HepG2 (cell line): ENCODE measurements at regions not wholly inside any gene's neighbourhood (a gene's known extent, or its start where the extent isn't known, plus 50 kb on each side); places are given as distances from the start of the nearest gene placed in this dataset.

ENCODE experiments used
- ATAC-seq: fragments of 200-7000 bp; cut with Tn5 transposase; 3 replicates; pipeline ENCODE4 v1.9.1; 2020; ENCODE audit warnings: mild to moderate bottlenecking, moderate library complexity
- BruUV-seq: library from RNA; stranded (reverse); fragments of 400-500 nt; replicated peaks from 2 replicates; lab custom pipeline; 2021; lab: Mats Ljungman, UMichigan
- CTCF ChIA-PET: fragments of 300-600 bp; formaldehyde crosslinking; extraction: SDS; loops from one replicate; lab custom pipeline; 2021; ENCODE audit warnings: low total read pairs, inconsistent platforms, low intra/inter-chr PET ratio; lab: Yijun Ruan, JAX
- POLR2A ChIA-PET: fragments of 350-600 bp; sonication (Branson Sonifier 250); formaldehyde crosslinking; loops from one replicate; lab custom pipeline; 2020; ENCODE audit warnings: antibody characterized with exemption, inconsistent platforms; lab: Yijun Ruan, JAX
- DNase-seq: peaks from one replicate; pipeline ENCODE4 v3.0.0-alpha.2; 2015; ENCODE audit warnings: low spot score
- FAIRE-seq: peaks from 3 replicates; lab custom pipeline; 2011; peaks lifted over from hg19 to GRCh38; lab: Jason Lieb, UNC
- H2AFZ ChIP-seq: one replicate; pipeline ENCODE4 v1.6.1; 2011; ENCODE audit warnings: low read length, inconsistent platforms
- H3K27ac ChIP-seq: fragments of 300-600 bp; 3 replicates; pipeline ENCODE4 v1.8.0; 2011; ENCODE audit warnings: mixed run types, mild to moderate bottlenecking, mixed read lengths, low read length, inconsistent platforms; ENCODE audit not compliant: insufficient read depth; ENCODE audit errors: extremely low read length
- H3K27me3 ChIP-seq, 2 experiments: fragments of 200-600 bp in 1 of 2; 2 replicates in 1 of 2; 3 replicates in 1 of 2; pipeline versions ENCODE4 v1.6.0 to v1.8.0; 2011; ENCODE audit warnings: low read length in 2 of 2, mild to moderate bottlenecking in 2 of 2, moderate library complexity in 2 of 2, inconsistent platforms in 1 of 2; ENCODE audit not compliant: insufficient read depth in 2 of 2, control insufficient read depth in 1 of 2
- H3K36me3 ChIP-seq, 2 experiments: fragments of 200-600 bp in 1 of 2; replicated peaks in 1 of 2; 2 replicates in 1 of 2; 3 replicates in 1 of 2; pipeline versions ENCODE4 v1.5.1 to v1.8.0; 2011; ENCODE audit warnings: low read length in 2 of 2, inconsistent platforms in 1 of 2; ENCODE audit not compliant: insufficient read depth in 2 of 2, control insufficient read depth in 1 of 2
- H3K4me1 ChIP-seq: 2 replicates; pipeline ENCODE4 v1.5.1; 2012; ENCODE audit warnings: low read length, inconsistent platforms; ENCODE audit not compliant: insufficient read depth
- H3K4me2 ChIP-seq: 2 replicates; pipeline ENCODE4 v1.6.0; 2011; ENCODE audit warnings: low read depth, low read length, inconsistent platforms
- H3K4me3 ChIP-seq, 3 experiments: fragments of 200-600 bp in 1 of 3; sonication (generic), shearing (Covaris generic) in 1 of 3; replicated peaks in 1 of 3; 2 replicates each; pipeline ENCODE4 v1.5.1; 2011 to 2016; ENCODE audit warnings: low read length in 3 of 3, inconsistent platforms in 2 of 3, low read depth in 2 of 3, mild to moderate bottlenecking in 2 of 3, control low read depth in 1 of 3, mixed read lengths in 1 of 3; ENCODE audit not compliant: insufficient read depth in 1 of 3
- H3K79me2 ChIP-seq: one replicate; pipeline ENCODE4 v1.6.1; 2011; ENCODE audit warnings: low read length, inconsistent platforms; ENCODE audit not compliant: insufficient read depth
- H3K9ac ChIP-seq: 2 replicates; pipeline ENCODE4 v1.6.0; 2011; ENCODE audit warnings: mild to moderate bottlenecking, low read depth, low read length, inconsistent platforms; ENCODE audit not compliant: insufficient read depth
- H3K9me3 ChIP-seq: 2 replicates; pipeline ENCODE4 v1.5.1; 2012; ENCODE audit warnings: mild to moderate bottlenecking, low read length
- H4K20me1 ChIP-seq: 2 replicates; pipeline ENCODE4 v1.6.0; 2011; ENCODE audit warnings: inconsistent platforms, mild to moderate bottlenecking, low read length, moderate library complexity; ENCODE audit not compliant: insufficient read depth
- TBP ChIP-seq: sonication (generic); formaldehyde crosslinking; IDR thresholded peaks from 2 replicates; pipeline ENCODE4 v1.5.0; 2020; ENCODE audit warnings: missing genetic modification reagents
- TEAD3 ChIP-seq: optimal IDR thresholded peaks from 2 replicates; pipeline ENCODE3; 2016; ENCODE audit warnings: borderline replicate concordance
- ZBTB3 ChIP-seq: sonication (generic); formaldehyde crosslinking; IDR thresholded peaks from 2 replicates; pipeline ENCODE4 v1.4.0; 2020; ENCODE audit warnings: low read depth, mild to moderate bottlenecking, moderate library complexity, missing genetic modification reagents, borderline replicate concordance
- ZBTB49 ChIP-seq: sonication (generic); formaldehyde crosslinking; IDR thresholded peaks from 2 replicates; pipeline ENCODE4 v1.4.0; 2020; ENCODE audit warnings: missing genetic modification reagents, borderline replicate concordance
- ZNF572 ChIP-seq: sonication (generic); formaldehyde crosslinking; IDR thresholded peaks from 2 replicates; pipeline ENCODE4 v1.5.1; 2020; ENCODE audit warnings: mild to moderate bottlenecking, missing genetic modification reagents
- WGBS: methylation state at CpG from one replicate; pipeline ENCODE4 v1.1.6; 2017; ENCODE audit warnings: low lambda C conversion rate; 5-methylcytosine and 5-hydroxymethylcytosine counted together
- in situ Hi-C: cut with HindIII; loops from 2 replicates; pipeline ENCODE4 v1.10.0; 2017; ENCODE audit warnings: low pct_unique_long_range_greater_than_20kb; ENCODE audit not compliant: extremely low pct_ligation_motif_present
- intact Hi-C: fragments of 100-400 bp; cut with micrococcal nuclease; formaldehyde crosslinking; loops from one replicate; pipeline ENCODE4 v1.10.0; 2022; ENCODE audit not compliant: unreplicated experiment

- Histone ChIP-seq H4K20me1 (no peaks in the 10 kb centered on the region), H3K36me3 (no peaks in the 10 kb centered on the region), H3K9me3 (no peaks in the 10 kb centered on the region), H2AFZ (no peak overlapping the region), H3K9ac (no peak overlapping the region), H3K4me3 (no peak overlapping the region), H3K27me3 (no peaks in the 10 kb centered on the region), H3K27ac (no peak overlapping the region), H3K4me2 (no peak overlapping the region), H3K4me1 (no peaks in the 10 kb centered on the region), H3K79me2 (no peaks in the 10 kb centered on the region)
- in situ Hi-C loops (no loop called here), intact Hi-C loops (no loop called here)
- FAIRE-seq (no peak), ATAC-seq (peak; percentile 69), DNase-seq (no peak)
- ChIA-PET CTCF (no interaction called here), POLR2A (no interaction called here)
- no TSS peak for BruUV-seq
- TF ChIP-seq TEAD3 (CRISPR knock-in tag) (peak; percentile 39), TBP (CRISPR knock-in tag) (no peak)
- whole genome bisulfite sequencing, result 18% methylated on average over 3 of the region's 5 CpGs
Measured at GRCh38 chr13:22055259-22055658, 384.4 kb downstream of the FGF9 start.

- TF ChIP-seq ZNF572 (CRISPR knock-in tag), result no peak
- TF ChIP-seq ZBTB49, result no peak
- no peak for TF ChIP-seq ZBTB3
- Histone ChIP-seq H3K4me3 (no peak overlapping the region), H3K27ac (no peak overlapping the region), H3K27me3 (no peaks in the 10 kb centered on the region), H4K20me1 (no peaks in the 10 kb centered on the region), H3K36me3 (no peaks in the 10 kb centered on the region), H3K4me1 (no peaks in the 10 kb centered on the region), H2AFZ (no peak overlapping the region), H3K9ac (no peak overlapping the region), H3K4me2 (no peak overlapping the region), H3K9me3 (no peaks in the 10 kb centered on the region), H3K79me2 (no peaks in the 10 kb centered on the region)
- CTCF ChIA-PET, result no interaction called here
- DNase-seq, result no peak
- FAIRE-seq, result no peak
- in situ Hi-C loops, result no loop called here
- WGBS, result 35% methylated on average over 6 of the region's 6 CpGs
- POLR2A ChIA-PET, result no interaction called here
- ATAC-seq, result no peak
- no TSS peak for BruUV-seq
- intact Hi-C loops, result no loop called here
Measured at GRCh38 chr13:22060187-22060586, 389.3 kb downstream of the FGF9 start.
